Stomach (tissue), 4 donors: ENCODE measurements at regions not wholly inside any gene's neighbourhood (a gene's known extent, or its start where the extent isn't known, plus 50 kb on each side); places are given as distances from the start of the nearest gene placed in this dataset.

Experiments
- POLR2A ChIP-seq, 4 donors: fragments of 450-650 bp; IDR thresholded peaks; one replicate each; pipeline ENCODE4 v1.6.1; 2016; ENCODE audit warnings: antibody characterized with exemption in 4 of 4, control low read depth in 2 of 4, mild to moderate bottlenecking in 1 of 4, moderate library complexity in 1 of 4
- TF ChIP-seq, protein P1 (sequence below), 7 experiments: fragments of 450-650 bp in 4 of 7; fragments of 200-600 bp in 3 of 7; sonication (generic) in 3 of 7; IDR thresholded peaks; one replicate each; pipeline ENCODE4 v1.5.1; 2016 to 2019; ENCODE audit warnings: antibody characterized with exemption in 7 of 7, control low read depth in 2 of 7, mild to moderate bottlenecking in 1 of 7

- TF ChIP-seq, protein P1, sequence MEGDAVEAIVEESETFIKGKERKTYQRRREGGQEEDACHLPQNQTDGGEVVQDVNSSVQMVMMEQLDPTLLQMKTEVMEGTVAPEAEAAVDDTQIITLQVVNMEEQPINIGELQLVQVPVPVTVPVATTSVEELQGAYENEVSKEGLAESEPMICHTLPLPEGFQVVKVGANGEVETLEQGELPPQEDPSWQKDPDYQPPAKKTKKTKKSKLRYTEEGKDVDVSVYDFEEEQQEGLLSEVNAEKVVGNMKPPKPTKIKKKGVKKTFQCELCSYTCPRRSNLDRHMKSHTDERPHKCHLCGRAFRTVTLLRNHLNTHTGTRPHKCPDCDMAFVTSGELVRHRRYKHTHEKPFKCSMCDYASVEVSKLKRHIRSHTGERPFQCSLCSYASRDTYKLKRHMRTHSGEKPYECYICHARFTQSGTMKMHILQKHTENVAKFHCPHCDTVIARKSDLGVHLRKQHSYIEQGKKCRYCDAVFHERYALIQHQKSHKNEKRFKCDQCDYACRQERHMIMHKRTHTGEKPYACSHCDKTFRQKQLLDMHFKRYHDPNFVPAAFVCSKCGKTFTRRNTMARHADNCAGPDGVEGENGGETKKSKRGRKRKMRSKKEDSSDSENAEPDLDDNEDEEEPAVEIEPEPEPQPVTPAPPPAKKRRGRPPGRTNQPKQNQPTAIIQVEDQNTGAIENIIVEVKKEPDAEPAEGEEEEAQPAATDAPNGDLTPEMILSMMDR (IDR thresholded peaks at IDR 0.05), result no peak
- TF ChIP-seq POLR2A (IDR thresholded peaks at IDR 0.05), result no peak
Measured at GRCh38 chr12:19953734-19954133, 414.6 kb upstream of the PDE3A start.
